Stimulated activated CD4-positive, alpha-beta T cell treated with anti-CD3 and anti-CD28 coated beads, Interleukin-15, amount 100 ng/mL, for 24 hours (primary cell): ENCODE measurements at regions not wholly inside any gene's neighbourhood (a gene's known extent, or its start where the extent isn't known, plus 50 kb on each side); places are given as distances from the start of the nearest gene placed in this dataset.
"Not testable (repeated sequence)": the region's sequence is repeated elsewhere in the genome, so short reads cannot be mapped to it uniquely, and the experiment has no call there.

Experiments used
- DNase-seq: peaks from one replicate; pipeline ENCODE4 v3.0.0-alpha.2; 2020

DNA sequence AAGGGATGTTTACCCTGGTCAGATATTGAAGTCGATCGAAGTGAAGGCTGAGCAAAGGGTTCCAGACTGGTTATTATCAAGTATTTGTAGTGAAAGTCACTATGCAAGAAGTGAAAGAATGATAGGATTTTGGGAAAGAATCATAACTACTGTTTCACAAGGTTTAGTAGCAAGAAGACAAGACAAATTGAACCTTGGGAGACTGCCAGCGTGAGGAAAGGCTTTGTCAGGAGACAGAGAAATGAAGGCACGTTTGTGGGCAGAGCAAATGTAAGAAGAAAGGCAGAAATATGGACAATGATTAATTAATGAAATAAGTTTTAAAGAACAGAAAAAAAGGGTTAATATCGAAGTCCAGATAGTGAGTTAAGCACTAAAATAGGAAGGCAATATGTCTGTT is 456.8 kb downstream of the TRIML1 start:
- DNase-seq: no peak

DNA sequence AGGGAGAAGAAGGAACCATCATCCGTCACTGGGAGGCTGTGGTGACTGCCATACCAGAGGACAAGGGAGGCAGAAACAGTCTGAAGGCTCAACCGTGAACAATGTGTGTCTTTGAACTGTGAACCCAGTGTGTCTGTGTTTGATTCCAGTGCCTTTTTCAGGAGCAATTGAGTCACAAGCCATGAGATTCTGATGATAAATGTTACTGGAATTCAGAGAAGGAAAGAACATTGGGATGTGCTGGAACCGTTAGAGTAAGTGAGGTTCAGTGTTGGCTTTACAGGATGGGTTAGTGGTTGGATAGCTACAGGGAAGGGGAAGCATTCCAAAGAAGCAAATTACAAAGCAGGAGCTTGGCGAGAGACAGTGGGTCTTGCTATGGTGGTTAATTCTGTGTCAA is 464.4 kb downstream of the TRIML1 start:
- no peak for DNase-seq

DNA sequence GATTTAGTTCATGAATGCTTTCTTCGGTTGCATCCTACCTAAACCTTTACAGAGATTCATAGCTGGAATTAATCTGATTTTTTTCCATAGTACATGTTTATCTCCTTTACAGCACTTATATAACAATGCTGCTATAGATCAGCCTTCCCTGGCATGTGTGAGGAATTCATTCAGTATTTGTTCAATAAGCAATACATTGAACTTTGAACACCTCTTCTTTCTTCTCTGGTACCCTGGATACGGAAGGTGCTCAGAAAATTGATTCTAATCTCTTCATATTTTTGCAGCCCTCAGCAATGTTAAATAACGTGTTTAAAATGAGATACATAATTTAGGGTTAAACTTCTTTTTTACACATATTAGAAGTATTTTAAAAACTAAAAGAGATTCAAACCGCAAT is 467.4 kb downstream of the TRIML1 start:
- DNase-seq: no peak

DNA sequence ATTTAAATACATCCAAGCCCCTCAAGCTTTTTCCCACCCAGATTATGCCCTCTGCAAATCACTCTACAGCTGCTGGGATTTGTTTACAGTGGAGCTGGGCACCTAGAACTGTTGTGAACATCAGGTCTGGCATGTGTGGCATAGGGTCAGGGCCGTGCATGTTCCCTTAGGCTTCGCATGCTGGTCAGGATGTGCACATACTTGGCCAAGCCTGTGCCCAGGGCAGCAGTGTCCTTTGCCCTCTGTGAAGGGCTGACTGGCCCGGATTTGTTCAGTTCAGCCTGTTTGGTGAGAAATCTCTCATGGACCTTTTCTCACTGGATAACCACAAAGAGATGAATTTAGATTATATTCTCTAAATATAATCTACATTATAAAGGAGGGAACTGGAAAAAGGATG is 471.9 kb downstream of the TRIML1 start:
- no peak for DNase-seq

DNA sequence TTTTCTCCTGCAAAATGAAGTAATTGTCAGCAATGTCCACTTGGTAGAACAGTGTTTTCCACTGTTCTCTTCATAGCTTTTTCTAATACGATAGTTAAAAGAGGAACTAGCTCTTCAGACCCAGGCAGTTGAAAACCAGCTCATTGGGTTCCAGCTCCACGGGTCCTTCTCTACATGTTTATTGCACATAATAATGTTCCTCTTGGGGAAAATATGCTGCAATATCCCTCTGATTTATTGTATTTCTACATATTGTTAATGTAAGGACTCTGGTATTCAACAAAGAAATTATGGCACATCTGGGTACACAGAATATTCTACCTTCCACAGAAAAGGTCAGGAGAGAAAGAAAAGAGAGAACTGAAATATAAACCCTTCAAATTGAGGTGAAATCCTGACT is 473.4 kb downstream of the TRIML1 start:
- DNase-seq: no peak

DNA sequence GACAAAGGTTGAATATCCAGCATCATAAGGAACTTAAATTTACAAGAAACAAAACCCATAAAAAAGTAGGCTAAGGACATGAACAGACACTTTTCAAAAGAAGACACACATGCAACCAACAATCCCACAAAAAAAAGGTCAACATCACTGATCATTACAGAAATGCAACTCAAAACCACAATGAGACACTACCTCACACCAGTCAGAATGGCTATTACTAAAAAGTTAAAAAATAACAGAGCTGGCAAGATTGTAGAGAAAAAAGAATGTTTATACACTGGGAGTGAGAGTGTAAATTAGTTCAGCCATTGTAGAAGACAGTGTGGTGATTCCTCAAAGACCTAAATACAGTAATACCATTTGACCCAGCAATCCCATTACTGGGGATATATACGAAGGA is 474.7 kb downstream of the TRIML1 start:
- no peak for DNase-seq

DNA sequence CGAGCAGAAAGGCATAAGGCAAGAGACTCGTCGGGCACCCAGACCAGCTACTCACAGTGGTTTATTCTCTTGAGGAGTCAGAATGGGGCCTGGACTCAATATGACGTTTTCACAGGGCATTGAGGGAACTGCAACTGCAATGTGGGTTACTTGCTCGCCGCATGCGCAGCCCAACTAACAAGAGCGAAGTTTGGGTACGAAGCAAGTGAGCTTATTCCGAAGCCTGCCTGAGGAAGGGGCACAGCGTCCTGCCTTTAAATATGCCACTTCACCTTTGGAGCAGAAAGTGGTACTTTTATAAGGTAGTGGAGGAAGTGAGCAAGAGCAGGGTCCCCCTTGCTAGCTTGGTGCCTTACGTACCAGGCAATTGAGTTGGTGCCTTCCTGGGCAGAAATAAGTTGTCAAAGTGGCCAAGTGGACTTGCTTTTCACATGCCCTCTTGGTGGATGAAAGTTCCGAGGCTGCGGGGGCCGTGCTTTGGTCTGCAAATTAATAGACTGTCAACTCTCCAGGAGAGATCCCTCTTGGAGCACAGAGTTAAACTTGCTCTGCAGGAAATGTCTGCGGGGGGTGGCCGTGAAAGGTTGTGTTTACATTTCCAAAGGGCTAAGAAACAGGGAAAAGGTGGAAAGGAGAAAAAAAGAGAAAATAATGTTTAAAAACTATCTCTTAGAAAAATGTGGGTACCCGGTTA is 480.4 kb downstream of the TRIML1 start:
- DNase-seq: no peak

DNA sequence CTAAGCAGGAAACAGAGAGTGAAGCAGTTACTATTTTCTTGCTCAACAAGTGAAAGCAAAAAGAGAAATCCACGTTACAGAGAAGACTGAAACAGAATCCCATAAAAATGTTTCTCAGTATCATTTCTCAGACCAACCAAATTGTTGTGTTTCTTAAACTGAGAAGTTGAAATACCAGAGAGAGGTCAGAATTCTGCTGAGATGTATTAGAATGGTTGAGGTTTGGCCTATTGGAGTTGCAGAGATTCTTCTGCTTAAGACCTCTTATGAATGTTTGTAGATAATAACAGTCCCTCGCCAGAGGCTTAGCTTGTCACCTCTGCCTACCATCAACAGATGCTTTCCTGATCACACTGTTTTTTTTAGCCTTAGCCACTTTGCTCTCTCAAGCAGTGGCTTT is 481.4 kb downstream of the TRIML1 start:
- DNase-seq: no peak

DNA sequence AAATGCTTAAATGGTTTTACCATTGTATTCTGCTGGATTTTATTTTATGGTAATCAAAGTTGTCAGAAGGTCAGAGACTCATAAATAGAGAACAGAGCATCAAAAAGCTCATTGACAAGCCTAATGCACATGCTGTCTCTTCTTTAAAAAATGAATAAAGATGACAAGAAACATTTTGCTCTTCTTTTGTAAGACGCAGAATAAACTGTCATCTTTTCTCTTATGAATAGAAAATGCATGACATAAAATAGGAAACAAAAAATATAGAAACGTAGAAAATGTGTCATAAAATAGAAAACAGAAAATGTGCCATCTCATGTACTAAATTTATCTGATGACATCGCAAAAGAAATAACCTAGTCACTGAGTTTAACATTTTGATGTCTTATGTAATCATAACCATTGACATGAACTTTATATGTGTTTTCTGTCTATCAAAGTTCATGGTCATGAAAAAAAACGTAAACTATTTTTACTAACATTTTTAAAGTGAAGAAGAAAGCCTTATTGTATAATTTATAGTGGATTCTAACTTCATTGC is 484.1 kb downstream of the TRIML1 start:
- no peak for DNase-seq

DNA sequence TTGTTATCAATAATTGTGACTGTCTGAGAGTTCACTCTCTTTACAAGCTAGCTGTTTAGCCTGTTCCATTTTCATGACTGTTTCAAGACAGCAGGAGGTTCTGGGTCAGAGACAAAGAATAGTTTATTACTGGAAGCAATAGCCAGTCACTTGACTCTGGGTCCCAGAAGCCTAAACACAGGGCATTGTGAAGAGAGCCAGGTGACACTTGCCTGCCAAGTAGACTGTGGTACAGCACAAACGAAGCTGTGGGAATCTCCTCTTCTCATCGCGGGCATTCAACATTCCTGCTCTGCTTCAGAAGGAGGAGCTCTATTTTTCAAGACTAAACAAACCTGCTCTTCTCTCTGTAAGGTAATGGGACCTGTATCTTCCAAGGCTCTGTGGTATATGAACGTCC is 485.1 kb downstream of the TRIML1 start:
- DNase-seq: no peak

DNA sequence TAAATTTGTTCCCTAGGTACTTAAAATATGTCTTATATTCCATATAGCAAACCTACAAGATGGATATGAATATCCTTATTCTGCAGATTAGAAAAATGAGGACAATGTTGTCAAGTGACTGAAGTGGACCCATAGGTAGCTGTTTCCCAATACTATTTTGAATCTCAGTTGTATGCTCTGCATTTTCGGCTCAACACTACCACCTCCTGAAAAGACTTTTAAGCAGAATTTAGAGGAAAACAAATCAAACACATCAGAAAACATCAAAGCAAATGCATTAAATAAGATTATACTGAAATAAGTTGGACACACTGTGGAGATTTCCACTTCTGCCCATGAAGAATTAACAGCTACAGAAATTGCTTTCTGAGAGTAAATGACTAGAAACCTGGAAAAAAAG is 488.7 kb downstream of the TRIML1 start:
- DNase-seq: no peak

DNA sequence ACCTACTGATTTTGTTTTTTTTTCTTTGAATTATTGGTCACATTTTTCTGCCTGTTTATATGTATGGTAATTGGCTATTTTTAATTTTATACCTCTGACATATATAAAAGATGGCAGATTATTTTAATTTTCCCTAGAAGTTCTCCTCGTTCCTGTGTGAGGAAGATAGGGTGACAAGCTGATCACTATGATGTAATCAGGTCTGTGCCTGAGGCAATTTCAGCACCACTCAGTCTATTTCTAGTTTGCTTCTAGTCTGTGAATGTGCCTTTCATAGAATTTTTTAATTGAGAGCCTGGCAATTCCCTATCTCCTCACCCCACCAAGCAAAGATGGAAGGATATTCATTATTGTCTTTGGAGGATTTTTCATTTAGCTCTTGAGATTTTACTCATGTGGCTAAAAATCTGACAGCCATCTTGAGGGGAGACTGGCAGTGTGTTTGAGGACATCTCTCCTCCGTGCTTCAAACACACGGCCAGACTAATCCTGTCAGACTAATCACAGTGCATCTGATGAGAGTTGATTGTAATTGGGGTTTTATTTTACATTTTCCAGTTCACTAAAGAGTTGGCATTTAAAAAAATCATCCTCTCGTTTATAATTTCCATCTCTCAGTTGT is 500.3 kb downstream of the TRIML1 start:
- DNase-seq: no peak

DNA sequence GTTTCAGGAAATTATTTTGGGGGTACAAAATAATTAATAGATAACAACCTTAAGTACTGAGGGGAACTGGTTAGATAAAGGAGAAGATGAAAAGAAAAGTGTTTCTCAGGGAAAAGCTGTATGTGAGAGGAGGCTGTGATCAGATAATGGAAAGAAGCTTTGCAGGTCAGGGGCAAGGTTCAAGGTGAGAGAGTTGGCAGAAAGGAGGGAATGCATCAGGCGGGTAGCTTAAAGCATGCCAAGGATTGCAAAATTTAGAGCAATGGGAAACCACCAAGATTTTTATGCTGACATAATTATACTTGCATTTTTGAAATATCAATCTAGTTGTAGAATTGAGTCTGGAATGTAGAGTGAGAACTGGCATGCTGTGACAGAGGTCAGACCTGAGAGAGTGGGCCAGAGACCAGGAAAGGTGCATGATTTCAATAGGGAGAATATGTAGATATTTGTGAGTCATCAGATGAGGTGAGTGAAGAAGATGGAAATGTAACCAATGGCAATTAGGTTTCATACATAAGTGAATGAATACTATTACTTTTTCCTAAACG is 508.7 kb downstream of the TRIML1 start:
- no peak for DNase-seq

DNA sequence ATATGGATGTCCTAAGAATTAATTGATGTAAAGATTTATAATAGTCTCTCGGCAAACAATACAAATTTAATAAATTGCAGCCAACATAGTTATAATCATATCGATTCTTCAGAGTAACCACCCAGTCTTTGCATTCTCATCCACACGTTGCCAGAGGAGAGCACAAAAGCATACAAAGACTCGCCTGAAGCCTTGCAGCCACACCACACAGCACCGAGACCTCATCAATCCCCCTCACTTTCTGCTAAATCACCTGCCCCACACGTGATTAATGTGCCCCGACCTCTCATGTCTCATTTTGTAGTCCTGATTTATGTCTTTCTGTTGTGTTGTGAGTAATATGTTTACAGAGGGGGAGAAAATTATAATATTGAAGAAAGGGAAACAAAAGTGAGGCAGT is 510.4 kb downstream of the TRIML1 start:
- no peak for DNase-seq

DNA sequence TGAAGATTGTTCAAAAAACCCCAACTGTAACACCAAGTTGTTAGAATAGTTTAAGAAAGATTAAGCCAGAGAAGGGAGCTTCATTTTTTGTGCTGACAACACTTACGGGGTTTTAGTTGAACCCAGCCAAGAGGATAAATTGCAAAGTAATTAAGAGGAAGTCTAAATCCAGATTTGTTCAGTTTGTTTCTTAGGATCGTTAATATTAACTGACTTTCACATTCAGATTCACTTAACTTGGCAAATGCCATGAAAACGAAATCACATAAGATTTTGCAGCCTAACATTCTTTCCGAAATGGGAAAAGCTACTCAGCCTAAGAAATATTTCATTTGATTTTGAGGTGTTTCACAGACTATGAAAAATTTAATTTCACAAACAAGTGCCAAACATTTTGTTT is 511.3 kb downstream of the TRIML1 start:
- no peak for DNase-seq

DNA sequence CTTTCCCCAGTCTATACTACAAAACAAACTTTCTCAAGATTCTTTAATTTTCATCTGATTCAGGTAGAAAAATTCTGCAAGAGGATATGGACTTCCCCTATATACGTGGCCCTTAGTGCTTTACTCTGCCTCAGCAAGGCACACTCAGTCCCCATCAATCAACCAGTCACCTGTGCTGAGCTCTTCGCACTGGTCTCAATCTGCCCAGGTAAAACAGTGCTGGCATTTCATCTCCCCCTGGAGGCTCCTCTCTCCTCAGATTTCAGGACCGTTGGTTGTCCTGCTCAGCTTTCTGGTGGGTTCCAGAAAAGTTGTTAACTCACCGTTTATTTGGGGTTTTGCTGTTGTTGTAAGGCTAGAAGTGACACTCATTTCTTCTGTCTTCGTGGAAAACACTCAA is 518.1 kb downstream of the TRIML1 start:
- DNase-seq: no peak

DNA sequence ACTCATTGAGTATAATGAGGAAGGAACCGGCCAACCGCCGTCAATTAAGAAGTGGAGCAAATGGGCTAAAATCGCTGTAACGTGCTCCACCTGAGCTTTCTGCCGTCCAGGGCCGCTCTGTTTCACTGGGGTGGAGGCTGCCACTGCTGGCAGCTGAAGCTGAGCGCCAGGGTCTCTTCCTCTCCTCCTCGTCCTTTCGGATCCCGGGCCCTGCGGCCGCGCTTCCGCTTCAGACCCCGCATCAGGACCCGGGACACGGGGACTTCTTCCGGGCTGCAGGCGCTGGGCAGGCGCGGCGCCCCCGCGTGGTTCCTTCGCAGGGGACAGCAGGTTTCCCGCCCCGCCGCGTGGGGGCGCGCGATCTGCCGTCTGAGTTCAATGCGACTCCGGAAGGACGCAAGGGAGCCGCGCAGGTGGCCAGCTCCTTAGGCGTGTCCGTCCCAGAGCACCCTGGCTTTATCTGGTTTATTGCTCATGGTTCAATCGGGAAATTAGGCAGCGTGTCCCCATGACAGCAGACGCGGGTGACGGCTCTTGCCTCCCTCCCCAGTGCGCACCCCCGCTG is 519.8 kb downstream of the TRIML1 start:
- DNase-seq: no peak

DNA sequence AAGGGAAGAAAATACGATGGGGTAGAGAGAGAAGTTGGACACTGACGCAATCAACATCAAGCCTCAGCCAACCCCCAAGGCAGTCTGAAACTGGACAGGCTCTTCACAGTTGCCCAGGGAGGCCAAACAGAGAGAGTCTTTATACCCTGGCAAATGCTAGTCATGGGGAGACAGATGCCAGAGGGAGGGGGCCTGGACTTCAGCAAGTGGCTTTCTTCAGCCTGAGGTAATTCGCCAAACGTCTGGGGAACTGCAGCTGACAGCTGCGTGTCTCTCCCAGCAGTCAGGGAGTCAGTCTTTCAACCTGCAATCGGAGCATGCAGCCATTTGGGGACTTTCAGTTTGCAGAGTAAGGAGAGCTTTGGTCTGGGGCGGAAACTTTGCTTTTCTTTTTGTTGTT is 521.6 kb downstream of the TRIML1 start:
- no peak for DNase-seq

DNA sequence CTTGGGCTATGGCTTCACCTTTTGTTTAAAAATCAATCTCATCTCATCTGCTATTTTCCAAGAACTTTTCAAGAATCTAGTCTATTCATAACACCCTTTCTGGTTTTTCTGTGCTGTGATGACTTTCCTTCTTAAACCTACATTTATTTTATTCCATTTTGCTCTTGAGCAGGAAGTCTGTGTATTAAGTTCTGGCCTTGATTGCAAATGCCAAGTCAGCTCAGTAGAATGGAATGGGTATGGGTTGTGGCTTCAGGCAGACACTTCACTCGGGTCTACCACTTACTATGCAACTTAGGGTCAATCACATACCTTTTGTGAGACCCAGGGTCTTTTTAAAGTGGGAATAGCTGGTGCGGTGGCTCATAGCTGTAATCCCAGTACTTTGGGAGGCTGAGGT is 522.3 kb downstream of the TRIML1 start:
- DNase-seq: no peak

DNA sequence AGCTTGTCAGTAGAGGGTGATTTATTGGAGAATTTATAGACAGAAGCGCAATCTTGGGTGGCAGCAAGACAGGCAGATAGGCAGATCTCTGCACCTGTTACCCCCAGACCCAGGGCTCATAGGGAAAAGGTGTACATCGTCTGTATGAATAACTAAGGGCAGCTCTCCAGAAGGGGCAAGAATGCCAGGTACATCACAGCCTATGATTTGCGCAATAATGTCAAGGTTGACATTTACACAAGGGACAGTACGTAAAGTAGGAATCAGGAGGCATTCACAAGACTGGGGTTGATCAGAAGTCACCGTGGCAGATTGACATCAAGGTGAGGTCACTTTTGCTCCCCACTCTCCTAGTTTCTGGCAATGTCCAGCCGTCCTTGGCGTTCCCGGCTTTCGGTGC is 524.1 kb downstream of the TRIML1 start:
- no peak for DNase-seq

DNA sequence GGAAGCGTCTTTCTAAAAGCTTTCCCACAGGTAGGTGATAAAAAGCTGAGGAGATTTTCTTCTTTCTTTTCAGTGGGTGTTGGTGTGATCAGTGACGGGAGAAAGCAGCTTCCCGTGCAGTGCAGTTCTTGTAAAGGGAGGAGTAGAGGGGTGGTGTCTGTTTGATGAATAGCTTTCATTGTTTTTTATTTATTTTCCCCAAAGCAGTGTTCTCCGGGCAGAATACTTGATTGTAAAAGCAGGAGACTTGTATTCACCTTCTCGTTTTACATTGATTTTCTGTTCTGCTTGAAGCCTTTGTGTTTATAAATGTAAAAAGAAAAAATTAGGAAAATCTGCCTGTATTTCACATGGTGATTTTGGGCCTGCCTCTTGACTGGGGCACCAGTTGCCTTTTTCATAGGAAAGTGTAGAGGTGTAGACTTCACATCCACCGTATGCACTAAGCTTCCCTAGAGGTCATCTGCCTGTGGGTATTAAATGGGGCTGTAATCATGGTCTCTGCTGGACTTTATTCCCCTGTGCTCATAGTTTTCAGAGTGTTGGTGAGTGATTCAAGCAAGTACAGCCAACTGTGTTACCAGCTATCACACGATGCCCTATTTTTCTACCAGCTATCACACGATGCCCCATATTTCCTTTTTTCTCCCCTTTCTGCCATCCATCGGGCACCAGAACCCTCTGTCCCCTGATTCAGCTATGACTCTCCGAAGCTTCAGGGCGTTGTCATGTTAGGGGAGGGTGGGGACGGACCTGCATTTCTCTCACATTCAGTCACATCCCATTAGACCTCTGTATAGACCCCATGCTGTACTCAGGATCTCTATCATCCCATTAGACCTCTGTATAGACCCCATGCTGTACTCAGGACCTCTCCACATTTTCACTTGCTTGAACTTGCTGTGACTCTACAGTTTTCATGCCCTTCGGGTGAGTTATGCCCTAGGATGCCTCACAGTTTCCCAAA is 526.5 kb downstream of the TRIML1 start:
- no peak for DNase-seq

DNA sequence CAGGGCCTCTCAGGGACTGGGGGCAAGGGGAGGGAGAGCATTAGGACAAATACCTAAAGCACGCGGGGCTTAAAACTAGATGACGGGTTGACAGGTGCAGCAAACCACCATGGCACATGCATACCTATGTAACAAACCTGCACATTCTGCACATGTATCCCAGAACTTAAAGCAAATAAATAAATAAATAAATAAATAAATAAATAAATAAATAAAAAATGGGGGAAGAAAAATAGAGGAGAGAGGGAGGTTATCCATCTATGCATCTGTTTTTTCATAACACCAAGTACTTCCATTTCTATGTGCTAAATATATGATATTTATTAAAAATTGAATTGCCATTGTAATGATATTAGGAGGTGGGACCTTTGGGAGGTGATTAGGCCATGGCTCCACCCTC is 539.5 kb downstream of the TRIML1 start:
- DNase-seq: not testable (repeated sequence)
